ENCODE measurements at regions not wholly inside any gene's neighbourhood (a gene's known extent, or its start where the extent isn't known, plus 50 kb on each side); places are given as distances from the start of the nearest gene placed in this dataset.

DNA sequence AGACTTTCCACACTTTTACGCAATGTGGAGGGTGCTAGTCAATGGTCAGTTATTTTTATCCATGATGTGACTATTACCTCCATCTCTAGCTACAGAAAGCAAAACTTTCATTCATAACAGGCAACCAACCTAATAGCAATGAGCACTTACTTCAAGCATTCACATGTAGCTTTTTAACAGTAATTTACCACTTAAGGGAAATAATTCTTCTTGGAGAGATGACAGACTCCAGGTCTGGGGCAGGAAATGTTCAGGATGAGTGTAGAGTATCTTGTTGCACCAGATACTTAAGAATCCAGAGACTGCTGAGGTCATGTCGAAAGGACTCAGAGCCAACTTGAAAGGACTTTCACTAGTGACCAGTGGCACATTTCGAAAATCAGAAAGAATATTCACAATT is 347.6 kb downstream of the CHRM3 start:
- no peak for TF ChIP-seq CTCF (IDR thresholded peaks at IDR 0.05)
- no peak for TF ChIP-seq POLR2A (IDR thresholded peaks at IDR 0.05)

All from right lobe of liver (tissue), 4 donors.